ENCODE measurements at regions not wholly inside any gene's neighbourhood (a gene's known extent, or its start where the extent isn't known, plus 50 kb on each side); places are given as distances from the start of the nearest gene placed in this dataset.

DNA sequence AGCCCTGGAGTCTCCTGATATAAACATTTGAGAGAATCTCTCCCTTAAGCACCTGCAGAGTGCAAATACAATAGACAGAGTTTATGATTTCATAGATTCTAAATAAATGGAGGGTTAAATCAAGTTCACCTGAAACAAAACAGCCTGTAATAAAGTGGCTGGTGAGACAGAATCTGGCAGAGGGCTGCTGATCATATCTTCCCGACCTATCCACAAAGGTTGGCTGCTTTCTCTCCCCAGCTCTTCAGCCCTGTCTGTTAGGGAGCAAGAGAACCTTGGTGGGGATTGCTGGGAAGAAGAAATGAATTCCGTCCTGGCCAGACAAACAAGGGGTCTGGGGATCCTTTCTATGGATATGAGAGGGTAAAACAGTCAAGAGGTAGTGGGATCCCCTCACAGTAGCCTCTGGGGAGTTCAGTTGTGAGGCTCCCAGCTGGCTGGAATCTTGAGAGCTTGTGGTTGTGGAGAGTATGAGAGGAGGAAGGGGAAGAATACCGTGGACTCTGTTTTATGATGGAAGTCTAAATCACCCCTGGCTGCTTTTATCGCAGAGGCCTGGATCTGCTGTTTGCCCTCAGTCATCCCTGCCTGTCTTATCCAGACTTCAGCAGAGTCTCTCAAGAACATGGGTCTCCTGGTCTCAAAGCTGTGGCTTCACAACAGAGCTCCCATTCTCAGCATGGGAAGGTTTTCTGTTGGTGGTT, 451.3 kb downstream of the NTRK3 start:
- DNase-seq, result no peak

DNA sequence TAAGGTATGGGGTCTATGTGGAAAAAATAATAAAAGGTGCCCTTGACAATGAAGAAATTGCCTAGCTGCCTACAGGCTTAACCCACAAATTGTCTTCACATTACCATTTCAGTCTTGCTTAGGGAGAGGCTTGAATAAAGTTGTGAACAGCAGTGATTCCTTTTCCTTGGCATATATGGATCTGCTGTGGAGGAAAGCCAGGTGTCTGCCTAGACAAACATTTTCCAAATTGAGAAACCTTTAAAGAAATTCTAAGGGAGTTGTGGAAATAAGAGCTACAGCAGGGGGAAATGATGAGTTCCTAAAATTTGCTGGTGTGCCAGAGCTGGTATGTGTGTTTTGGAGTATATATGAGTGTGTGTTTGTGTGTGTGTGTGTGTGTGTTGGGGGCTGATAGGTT, 452.1 kb downstream of the NTRK3 start:
- DNase-seq, result no peak

DNA sequence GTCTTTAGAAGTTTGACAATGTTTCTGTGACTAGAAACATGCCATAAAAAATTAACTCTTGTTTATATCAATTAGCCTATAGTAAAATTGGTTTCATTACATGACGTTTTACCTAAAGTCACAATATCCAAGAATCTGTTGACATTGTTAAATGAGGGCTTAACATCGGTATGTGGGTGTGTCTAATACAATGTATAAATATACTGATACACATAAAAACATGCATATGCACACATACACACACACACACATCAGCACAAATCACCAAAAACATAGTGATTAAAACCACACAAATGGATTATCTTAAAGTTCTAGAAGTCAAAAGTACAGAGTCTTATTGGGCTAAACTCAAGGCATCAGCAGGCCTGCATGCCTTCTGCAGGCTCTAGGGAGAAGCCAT, 456.7 kb downstream of the NTRK3 start:
- DNase-seq, result no peak

DNA sequence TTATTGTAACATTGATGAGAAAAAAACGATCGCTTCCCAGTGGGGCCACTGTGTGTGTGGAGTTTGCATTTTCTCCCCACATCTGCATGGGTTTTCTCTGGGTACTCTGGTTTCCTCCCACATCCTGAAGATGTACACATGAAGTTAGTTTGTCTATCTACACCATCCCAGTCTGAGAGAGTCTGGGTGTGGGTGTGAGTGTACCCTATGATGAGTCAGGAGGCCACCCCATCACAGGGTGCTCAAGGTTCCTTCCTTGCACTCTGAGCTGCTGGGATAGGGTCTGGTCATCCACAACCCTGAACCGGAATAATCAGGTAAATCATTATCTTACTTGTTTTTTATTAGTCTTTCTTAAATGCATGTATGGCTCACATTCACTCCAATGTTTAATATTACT, 457.1 kb downstream of the NTRK3 start:
- no peak for DNase-seq

DNA sequence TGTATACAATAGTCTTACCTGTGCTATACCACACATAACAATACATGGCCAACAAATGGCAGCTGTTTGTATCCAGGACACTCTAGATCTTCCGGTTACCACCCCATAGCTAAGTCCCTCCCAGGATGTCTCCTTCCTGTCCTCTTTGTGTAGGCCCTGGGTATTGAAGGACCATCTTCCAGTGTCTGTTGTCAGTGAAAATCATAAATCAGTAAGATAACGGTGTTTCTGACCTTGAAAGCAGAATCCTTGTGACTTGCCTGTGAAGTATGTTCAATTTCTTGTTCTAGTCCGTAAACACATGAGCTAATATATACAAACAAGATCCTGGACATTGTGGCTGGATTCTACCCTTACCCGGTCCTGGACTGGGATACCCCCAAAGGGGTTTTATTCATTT, 462.8 kb downstream of the NTRK3 start:
- DNase-seq, result no peak

DNA sequence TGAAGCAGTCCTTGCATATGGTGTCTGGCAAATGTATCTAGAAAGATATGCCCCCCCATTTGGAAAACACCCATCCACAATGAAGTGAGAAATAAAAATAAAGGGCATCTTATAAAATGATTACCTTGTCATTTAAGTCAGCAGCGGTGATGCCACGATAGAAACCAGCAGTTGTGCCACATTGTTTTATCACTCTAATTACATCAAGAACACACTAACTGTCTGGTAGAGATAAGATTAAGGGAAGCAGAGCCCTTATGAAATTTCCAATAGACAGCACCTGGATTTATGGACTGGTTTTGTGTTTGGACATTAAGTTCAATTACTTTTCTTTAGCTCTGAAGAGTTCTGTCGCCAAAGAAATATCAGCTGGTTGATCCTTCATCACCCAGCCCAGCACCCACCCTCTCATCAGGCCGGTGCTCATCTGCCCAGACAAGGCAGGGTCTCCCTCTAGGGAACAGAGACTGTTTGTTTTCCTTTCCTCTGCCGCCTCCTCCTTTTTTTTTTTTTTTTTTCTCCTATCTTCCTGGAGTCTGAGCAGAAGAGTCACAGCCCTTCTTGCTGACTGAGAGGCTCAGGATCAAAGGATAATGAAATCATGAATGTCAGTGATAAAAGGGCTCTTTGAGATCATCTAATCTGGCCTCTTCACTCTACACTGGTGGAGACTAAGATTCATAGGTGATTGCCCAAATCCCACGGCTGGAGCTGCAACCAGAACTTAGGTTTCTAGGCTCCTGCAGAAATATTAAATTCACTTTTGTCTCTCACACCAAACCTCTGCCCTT, 464.1 kb downstream of the NTRK3 start:
- no peak for DNase-seq

DNA sequence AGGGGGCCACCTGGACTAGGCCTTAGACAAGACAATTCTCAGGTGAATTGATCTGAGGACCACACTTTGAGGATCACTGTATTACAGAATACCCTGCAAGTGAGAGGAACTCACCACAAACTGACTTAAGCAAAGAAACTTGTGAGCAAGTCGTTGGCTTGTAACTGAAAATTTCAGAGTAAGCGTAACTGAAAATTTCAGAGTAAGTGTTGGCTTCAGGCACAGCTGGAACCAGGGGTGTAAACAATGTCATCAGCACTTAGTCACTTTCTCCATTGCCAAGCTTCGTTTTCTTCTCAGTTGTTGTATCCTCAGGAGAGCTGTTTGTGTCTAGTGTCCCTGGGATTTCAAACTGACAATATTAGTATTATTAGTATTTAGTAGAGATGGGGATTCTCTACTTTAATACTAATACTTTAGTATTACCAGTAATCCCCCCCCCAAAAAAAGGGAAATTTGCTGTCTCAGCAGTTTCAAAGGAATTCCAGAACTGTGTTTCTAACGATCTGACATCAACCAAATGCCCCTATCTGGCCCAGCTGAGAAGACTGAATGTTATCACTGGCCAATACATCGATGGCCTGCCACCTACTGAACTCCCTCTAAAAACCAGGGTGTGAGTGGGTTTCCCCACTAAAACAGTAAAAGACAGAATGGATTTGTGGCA, 474.4 kb downstream of the NTRK3 start:
- no peak for DNase-seq

DNA sequence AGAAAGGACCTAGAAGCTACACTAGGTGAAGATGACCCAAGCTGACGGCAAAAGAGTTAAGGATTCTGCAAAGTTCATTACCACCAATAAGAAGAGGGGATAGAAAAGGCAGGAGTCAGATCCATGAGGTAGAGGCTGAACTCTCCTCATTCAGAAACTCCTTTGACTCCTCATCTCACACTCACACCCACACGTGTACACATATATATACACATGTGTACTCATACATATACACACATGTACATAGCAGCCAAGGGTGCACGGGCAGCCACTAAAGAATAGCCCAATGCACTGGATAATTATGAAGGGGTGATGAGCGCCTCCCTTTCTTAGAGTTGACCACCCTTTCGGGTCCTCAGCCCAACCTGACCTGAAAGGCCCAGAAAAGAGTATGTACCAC, 476.8 kb downstream of the NTRK3 start:
- DNase-seq, result no peak

DNA sequence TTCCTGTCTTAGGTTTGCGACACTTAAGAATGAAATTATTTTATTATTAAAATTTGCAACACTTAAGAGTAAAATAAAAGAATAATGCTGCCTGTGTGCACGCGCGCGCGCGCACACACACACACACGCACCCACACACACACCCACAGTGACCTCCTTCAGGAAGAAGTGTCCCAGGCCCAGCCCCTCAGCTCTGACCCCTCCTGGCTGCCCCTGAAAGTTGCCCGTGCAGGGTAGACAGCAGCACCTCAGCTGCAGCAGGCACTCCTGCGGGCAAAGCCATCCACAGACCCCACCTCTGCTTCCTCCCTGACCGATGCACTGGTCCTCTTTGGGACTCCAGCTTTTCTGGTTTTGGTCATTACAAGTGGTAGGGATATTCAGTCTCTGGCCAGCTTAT, 478.2 kb downstream of the NTRK3 start:
- no peak for DNase-seq

DNA sequence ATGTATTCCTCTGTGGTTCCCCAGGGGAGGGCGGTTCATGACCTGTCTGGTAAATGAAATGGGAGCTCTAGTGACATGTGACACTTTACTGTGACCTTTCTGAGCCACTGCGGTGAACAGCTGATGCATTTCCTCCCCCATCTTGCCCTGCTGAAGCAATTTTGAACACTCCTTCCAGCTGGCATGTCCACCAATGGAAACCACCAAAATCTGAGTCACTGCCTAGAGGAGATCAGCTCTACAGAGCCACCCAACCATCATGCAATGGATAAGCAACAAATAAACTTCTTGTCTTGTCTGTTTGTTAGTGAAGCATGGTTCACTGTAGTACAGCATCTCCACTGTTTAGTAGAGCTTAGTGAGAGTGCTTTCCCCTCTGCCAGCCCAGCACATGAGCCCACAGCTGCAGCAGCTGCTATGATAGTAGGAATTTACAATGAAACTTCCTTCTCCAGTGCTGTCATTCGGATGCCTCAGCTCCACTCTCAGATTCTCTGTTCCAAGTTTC, 479.4 kb downstream of the NTRK3 start:
- no peak for DNase-seq

DNA sequence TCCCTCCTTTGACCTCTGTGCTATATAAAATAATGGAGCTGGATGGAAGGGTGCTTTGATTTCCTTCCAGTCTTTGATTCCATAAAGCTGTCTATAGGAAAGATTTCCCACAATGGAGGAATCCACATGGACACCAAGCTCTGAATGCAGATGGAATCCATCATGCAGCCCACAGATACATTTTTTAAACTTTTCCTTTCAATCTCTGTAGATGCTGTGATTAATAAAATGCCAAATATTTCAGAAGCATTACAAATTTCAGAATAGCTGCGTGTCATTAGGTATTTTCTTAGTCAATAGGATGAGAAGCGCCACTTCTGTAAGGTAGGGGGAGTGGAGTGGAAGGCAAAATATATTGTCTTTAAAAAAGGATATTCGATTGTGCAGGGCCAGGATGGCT, 489.0 kb downstream of the NTRK3 start:
- DNase-seq, result no peak

DNA sequence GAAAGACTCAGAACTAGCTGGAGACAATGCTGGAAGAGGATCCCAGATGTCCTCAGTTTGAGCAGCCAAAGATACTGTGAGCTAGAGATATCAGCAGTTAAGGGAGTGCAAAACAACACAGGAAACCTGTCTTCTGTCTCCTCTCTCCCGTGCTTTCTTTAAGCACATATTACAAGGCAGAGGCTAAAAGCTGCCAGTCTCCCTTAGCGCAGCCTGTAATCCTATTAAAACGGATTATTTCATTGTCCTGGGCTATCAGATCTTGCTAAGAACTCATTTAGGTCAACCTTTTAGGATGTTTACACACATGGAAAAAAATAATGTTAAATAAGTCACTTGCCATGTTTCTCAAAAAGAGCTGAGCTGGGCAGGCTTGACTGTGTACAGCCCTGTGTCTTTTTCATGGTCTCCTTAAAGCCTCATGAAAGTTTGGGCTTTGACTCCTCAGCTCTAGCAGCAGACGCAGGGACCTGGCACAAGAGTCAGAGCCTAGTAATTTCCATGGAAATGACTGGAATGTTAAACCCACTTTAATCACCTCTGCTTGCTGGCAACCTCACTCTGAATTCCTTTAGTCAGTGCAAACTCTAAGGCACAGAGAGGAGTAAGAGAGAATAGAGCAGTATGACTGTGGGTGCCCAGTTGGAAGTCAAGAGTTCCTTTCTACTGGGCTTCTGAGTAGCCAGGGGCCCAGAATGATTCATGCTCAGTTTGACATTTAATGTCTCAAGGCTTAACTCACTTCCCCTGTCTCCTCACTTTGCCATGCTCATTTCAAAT, 491.9 kb downstream of the NTRK3 start:
- DNase-seq, result no peak

DNA sequence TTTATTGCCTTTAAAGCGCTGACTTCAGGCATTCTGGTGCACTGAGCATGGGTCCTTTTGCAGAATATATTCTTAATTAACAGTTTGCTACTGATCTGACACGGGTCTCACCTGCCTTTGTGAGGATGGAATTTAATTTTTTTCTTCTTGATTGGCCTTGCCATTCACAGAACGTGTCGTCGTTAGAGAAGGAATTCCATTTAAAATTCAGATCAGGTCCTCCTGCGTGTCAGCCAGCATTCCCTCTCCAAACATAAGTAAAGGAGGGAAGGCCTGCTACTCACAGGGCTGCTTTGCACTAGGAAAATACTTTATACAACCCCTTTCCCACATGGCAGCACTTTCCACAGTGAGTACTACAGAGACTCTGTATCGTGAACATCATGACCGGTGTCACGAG, 492.7 kb downstream of the NTRK3 start:
- no peak for DNase-seq

DNA sequence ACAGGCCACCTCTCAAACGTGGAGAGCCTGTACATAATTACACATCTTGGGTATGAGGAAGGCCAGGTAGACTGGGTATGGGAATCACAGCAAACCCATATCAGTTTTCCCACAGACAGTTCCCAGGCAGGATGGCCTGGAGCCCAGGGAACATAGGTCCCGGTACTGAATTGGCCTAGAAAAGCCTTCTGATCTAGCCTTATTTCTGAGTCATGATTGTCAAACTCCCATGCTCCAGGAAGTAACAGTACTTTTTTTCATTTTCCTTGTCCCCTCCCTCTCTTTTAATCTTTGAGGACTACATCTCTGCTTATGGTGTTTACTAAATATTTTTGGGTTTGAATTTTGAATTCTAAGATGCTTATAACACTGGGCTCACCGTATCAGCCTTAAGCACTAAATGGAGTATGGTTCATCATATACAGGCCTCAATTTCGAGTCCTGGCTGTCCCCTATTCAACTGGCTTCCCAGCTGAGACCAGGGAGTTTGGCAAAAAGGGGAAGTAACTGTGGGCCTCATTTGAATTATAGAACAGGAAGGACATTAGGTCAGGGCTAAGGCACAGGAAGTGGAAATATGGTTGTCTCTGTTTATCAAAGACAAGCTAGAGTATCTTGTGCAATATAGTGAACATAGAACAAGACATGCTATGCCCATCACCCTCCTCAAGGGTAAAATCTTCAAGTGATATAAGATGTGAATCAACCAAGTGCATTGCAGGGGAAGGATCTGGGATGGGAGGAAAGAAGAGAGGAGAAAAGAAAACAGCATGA, 494.6 kb downstream of the NTRK3 start:
- DNase-seq, result no peak

DNA sequence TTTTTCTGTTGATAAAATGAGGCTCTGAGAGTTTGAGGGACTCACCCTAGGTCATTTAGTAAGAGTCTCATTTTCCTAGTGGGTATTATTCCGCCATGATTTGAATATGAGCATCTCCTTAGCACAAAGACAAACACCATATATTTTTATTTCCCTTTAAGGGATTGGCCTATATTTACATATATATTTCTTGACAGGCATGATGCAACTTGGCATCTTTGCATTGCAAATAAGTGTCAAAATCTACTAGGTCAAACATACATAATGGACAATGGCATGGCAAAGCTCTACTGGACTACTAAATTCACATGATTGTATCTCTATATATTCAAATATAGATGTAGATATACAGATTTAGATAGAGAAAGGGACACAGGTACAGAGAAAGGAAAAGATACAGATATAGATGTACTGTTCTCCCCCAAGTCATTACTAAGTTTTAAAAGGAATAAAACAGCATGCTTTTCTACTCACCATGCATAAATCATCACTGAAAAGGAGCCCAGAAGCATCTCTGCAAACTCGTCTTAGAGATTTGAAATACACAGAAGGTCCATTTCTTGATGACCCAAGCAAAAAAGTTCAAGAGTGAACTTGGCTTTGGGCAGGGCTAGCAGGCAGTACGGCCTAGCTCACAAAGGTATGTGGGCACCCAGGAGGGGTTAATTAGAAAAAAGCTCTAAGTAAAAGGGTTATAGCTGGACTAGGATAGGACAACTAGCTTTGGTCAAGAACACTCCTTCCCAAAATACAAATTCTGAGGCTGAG, 495.8 kb downstream of the NTRK3 start:
- no peak for DNase-seq

DNA sequence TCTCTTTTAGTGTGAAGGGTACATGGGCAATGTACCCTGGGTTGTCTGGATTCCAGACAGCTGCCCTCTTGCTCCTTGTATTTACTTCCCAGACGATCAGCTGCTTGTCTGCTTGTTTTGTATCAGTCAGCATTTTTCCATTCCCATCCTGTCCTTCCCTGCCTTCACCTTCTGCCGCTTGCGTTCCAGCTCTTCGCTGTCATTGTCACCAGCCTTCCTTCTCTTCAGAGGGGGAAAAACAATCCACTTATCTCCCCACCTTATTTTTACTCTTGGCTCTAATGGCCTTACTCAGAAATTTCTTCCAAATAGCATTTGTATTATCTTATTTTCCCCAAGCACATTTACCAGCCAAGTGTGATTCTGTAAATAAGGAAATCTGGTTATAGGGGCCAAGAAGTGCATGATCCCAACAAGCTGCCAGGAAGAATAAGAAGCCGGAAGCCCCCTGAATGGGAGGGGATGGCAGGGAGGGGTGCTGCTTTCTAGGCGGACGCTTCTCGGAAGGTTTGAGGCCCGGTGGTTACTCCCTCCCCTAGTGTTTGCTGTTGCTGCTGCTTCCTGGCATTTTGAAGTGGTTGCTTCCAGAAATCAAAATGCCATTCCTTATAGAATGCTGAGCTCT, 497.6 kb downstream of the NTRK3 start:
- no peak for DNase-seq

DNA sequence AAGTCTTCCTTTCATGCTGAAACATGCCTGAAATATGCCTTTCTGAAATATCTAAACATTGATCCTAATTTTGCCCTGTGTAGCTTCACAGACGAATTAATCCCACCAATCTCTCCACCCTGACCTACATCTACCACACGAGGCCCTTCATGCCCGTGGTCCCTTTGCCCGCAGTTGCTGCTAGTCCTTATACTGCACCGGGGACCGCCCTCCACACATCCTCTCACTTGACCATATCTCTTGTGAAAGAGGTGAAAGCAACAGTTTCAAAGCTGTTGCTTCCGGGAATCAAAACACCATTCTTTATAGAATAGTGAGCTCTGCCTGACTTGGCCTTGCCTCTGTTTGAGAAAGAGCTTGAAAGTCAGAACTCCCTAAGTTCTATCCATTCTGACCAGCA, 499.5 kb downstream of the NTRK3 start:
- DNase-seq, result no peak

DNA sequence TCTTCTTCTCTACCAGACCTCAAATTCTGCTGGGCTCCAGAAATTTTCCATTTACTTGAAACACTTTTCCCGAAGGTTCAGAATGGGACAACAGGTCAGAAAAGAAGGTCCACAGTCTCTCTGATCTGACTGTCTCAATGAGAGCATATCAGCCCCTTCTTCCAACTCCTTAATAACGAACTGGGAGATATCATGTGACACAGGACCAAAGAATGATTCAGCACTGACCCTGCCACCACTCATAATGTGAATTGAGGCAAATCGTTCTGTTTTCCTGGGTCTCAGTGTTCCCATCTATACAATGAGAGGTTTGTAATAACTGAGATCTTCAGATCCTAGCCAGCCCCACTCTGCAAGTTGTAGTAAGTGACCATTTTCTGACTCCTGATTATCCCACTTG, 500.5 kb downstream of the NTRK3 start:
- DNase-seq, result no peak

DNA sequence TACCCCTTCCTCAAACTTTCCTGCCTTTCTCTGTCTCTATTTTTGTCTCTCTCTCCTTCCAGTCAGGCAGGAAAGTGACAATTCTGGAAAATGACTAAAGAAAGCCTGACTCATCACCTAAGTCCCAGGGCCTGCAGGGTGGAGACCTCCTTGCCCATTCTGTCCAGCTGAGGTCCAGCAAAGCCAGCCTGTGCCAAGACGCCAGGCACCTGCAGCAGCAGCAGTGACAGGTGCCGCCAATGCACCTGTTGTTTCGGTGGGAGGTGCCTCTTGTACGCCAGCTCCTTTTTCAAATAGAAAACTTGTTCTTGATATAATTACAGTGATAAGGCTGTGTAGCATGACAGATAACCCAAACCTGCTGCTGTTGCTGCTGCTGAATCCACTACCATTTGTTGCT, 501.3 kb downstream of the NTRK3 start:
- no peak for DNase-seq

DNA sequence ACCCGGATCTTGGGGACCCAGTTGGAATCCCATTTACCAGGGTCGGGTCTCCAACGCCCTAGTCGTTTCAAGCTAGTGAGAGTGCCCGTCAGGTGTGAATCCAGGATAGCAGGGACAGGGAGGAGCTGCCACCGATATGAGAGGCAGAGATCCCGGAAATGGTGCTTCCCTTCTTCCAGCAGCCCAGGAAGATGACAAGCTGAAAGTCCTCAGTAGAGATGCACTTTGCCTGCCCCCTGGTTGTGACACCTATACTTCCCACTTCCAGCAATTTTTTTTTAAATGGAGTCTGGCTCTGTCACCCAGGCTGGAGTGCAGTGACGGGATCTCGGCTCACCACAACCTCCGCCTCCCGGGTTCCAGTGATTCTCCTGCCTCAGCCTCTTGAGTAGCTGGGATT, 503.0 kb downstream of the NTRK3 start:
- DNase-seq, result no peak

Data from renal pelvis (tissue), 1 donor.